ENCODE measurements at regions not wholly inside any gene's neighbourhood (a gene's known extent, or its start where the extent isn't known, plus 50 kb on each side); places are given as distances from the start of the nearest gene placed in this dataset.

DNA sequence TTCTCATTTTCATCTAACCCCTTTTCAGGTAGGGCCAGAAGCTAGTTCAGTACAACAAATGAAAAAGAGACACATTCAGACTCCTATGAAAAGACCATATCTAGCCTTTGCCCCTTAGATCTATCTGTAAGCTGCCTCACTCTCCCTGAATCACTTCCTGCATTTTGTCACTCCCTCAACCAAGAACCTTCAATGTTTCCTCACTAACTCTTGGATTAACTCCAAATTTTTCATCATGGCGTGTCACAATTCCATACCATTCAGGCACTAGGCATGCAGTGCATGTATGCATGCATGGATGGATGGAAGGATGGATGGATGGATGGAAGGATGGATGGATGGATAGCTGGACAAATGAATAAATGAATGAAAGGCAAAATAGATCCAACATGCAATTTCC lies 356.9 kb downstream of the TNS1 start:
- TF ChIP-seq POLR2AphosphoS5 (IDR thresholded peaks at IDR 0.05) (no peak), CTCF (IDR thresholded peaks at IDR 0.05) (no peak), EP300 (IDR thresholded peaks at IDR 0.05) (no peak), POLR2A (IDR thresholded peaks at IDR 0.05) (no peak)
